H9 (cell line): ENCODE measurements at regions not wholly inside any gene's neighbourhood (a gene's known extent, or its start where the extent isn't known, plus 50 kb on each side); places are given as distances from the start of the nearest gene placed in this dataset.

Source experiments
- DNase-seq: peaks from one replicate; pipeline ENCODE4 v3.0.0-alpha.2; 2017
- H2AFZ ChIP-seq: one replicate; pipeline ENCODE4 v1.6.1; 2013; ENCODE audit warnings: mild to moderate bottlenecking, low read length, control low read depth, moderate library complexity
- H2AK5ac ChIP-seq: 2 replicates; pipeline ENCODE4 v1.6.1; 2013; ENCODE audit warnings: low read length, control low read depth, mixed read lengths; ENCODE audit not compliant: insufficient read length
- H2BK120ac ChIP-seq: one replicate; pipeline ENCODE4 v1.6.1; 2013; ENCODE audit warnings: low read depth, mild to moderate bottlenecking, low read length, control low read depth, inconsistent platforms; ENCODE audit not compliant: poor library complexity, severe bottlenecking
- H2BK12ac ChIP-seq: 2 replicates; pipeline ENCODE4 v1.6.1; 2013; ENCODE audit warnings: low read length, control low read depth, mixed read lengths, low read depth; ENCODE audit not compliant: insufficient read length
- H2BK15ac ChIP-seq: 2 replicates; pipeline ENCODE4 v1.6.1; 2013; ENCODE audit warnings: low read depth, low read length, control low read depth
- H2BK20ac ChIP-seq: one replicate; pipeline ENCODE4 v1.6.1; 2013; ENCODE audit warnings: low read depth, mild to moderate bottlenecking, low read length, control low read depth, inconsistent platforms; ENCODE audit not compliant: poor library complexity, severe bottlenecking
- H2BK5ac ChIP-seq: 2 replicates; pipeline ENCODE4 v1.6.1; 2013; ENCODE audit warnings: low read length, control low read depth, mixed read lengths; ENCODE audit not compliant: insufficient read length
- H3K14ac ChIP-seq: 2 replicates; pipeline ENCODE4 v1.6.1; 2013; ENCODE audit warnings: low read length, control low read depth; ENCODE audit not compliant: insufficient read depth
- H3K18ac ChIP-seq: 2 replicates; pipeline ENCODE4 v1.6.1; 2013; ENCODE audit warnings: low read depth, mild to moderate bottlenecking, mixed read lengths, low read length, control low read depth; ENCODE audit not compliant: insufficient read length
- H3K23ac ChIP-seq: 2 replicates; pipeline ENCODE4 v1.6.1; 2013; ENCODE audit warnings: low read length, control low read depth, mixed read lengths, low read depth; ENCODE audit not compliant: insufficient read length
- H3K23me2 ChIP-seq: 2 replicates; pipeline ENCODE4 v1.6.1; 2013; ENCODE audit warnings: low read depth, mild to moderate bottlenecking, mixed read lengths, low read length, control low read depth; ENCODE audit not compliant: insufficient read length, poor library complexity, severe bottlenecking
- H3K27ac ChIP-seq: 2 replicates; pipeline ENCODE4 v1.5.1; 2013; ENCODE audit warnings: low read length, control low read depth, mixed read lengths, low read depth; ENCODE audit not compliant: insufficient read length
- H3K27me3 ChIP-seq: 2 replicates; pipeline ENCODE4 v1.6.1; 2013; ENCODE audit warnings: low read length, control low read depth, inconsistent platforms; ENCODE audit not compliant: insufficient read depth
- H3K4ac ChIP-seq: 2 replicates; pipeline ENCODE4 v1.6.1; 2013; ENCODE audit warnings: low read depth, mild to moderate bottlenecking, control low read depth, inconsistent platforms, low read length, moderate library complexity
- H3K4me1 ChIP-seq: 2 replicates; pipeline ENCODE4 v1.6.1; 2013; ENCODE audit warnings: low read length, control low read depth, inconsistent platforms; ENCODE audit not compliant: insufficient read depth
- H3K4me2 ChIP-seq: 2 replicates; pipeline ENCODE4 v1.6.1; 2013; ENCODE audit warnings: low read length, control low read depth, mixed read lengths; ENCODE audit not compliant: insufficient read length, insufficient read depth
- H3K56ac ChIP-seq: 2 replicates; pipeline ENCODE4 v1.6.1; 2013; ENCODE audit warnings: low read depth, mild to moderate bottlenecking, mixed read lengths, low read length, control low read depth; ENCODE audit not compliant: insufficient read length
- H3K79me1 ChIP-seq: 2 replicates; pipeline ENCODE4 v1.6.1; 2013; ENCODE audit warnings: low read depth, mild to moderate bottlenecking, moderate library complexity, low read length, control low read depth, inconsistent platforms; ENCODE audit not compliant: insufficient read depth, poor library complexity, severe bottlenecking
- H3K79me2 ChIP-seq: 2 replicates; pipeline ENCODE4 v1.6.1; 2013; ENCODE audit warnings: low read length, control low read depth, inconsistent platforms; ENCODE audit not compliant: insufficient read depth
- H3K9ac ChIP-seq: 2 replicates; pipeline ENCODE4 v1.6.1; 2013; ENCODE audit warnings: low read length, control low read depth, mixed read lengths; ENCODE audit not compliant: insufficient read length; ENCODE audit errors: extremely low read depth
- H3K9me3 ChIP-seq: one replicate; pipeline ENCODE4 v1.6.1; 2013; ENCODE audit warnings: low read depth, low read length, inconsistent platforms; ENCODE audit not compliant: control insufficient read depth
- H3T11ph ChIP-seq: one replicate; pipeline ENCODE4 v1.6.1; 2013; ENCODE audit warnings: mild to moderate bottlenecking, low read length, control low read depth, inconsistent platforms
- H4K20me1 ChIP-seq: one replicate; pipeline ENCODE4 v1.6.1; 2013; ENCODE audit not compliant: control insufficient read depth, insufficient read length, insufficient read depth
- H4K5ac ChIP-seq: 2 replicates; pipeline ENCODE4 v1.6.1; 2013; ENCODE audit warnings: low read depth, mild to moderate bottlenecking, mixed read lengths, low read length, control low read depth; ENCODE audit not compliant: insufficient read length
- H4K8ac ChIP-seq: replicated peaks from 2 replicates; pipeline ENCODE4 v1.6.1; 2013; ENCODE audit warnings: low read length, control low read depth, mixed read lengths, low read depth; ENCODE audit not compliant: insufficient read length
- H4K91ac ChIP-seq: 2 replicates; pipeline ENCODE4 v1.6.1; 2013; ENCODE audit warnings: low read depth, mild to moderate bottlenecking, moderate library complexity, mixed read lengths, low read length, control low read depth; ENCODE audit not compliant: insufficient read length
- H3K27ac Mint-ChIP-seq, 3 experiments: 2 replicates in 2 of 3; 3 replicates in 1 of 3; pipeline ENCODE4 v1.8.0; 2020 to 2021; ENCODE audit warnings: mixed read lengths in 3 of 3, mild to moderate bottlenecking in 1 of 3, moderate library complexity in 1 of 3
- H3K27me3 Mint-ChIP-seq: 2 replicates; pipeline ENCODE4 v1.8.0; 2021; ENCODE audit warnings: low read depth, mild to moderate bottlenecking, moderate library complexity, mixed read lengths
- H3K36me3 Mint-ChIP-seq, 3 experiments: 2 replicates in 2 of 3; 3 replicates in 1 of 3; pipeline ENCODE4 v1.8.0; 2020 to 2021; ENCODE audit warnings: low read depth in 3 of 3, mixed read lengths in 3 of 3; ENCODE audit not compliant: insufficient read depth in 1 of 3
- H3K4me1 Mint-ChIP-seq, 2 experiments: 2 replicates each; pipeline ENCODE4 v1.8.0; 2020; ENCODE audit warnings: mixed read lengths in 2 of 2
- H3K4me3 Mint-ChIP-seq, 2 experiments: 2 replicates in 1 of 2; 3 replicates in 1 of 2; pipeline ENCODE4 v1.8.0; 2020 to 2021; ENCODE audit warnings: mild to moderate bottlenecking in 2 of 2, mixed read lengths in 2 of 2, moderate library complexity in 1 of 2
- H3K9me3 Mint-ChIP-seq, 2 experiments: 2 replicates in 1 of 2; 3 replicates in 1 of 2; pipeline ENCODE4 v1.8.0; 2020; ENCODE audit warnings: mild to moderate bottlenecking in 2 of 2, mixed read lengths in 2 of 2, moderate library complexity in 1 of 2
- WGBS: extraction: QIAGEN DNeasy Blood & Tissue Kit; methylation state at CpG from one replicate; pipeline ENCODE4 v1.1.7; 2013; ENCODE audit warnings: missing lambda C conversion rate, low lambda C conversion rate, mixed read lengths; ENCODE audit not compliant: insufficient read length; ENCODE audit errors: extremely low coverage; 5-methylcytosine and 5-hydroxymethylcytosine counted together
- TF ChIP-seq, protein P1 (sequence below): fragments of 200-600 bp; sonication (generic); conservative IDR thresholded peaks from 3 replicates; pipeline ENCODE4 v1.8.0; 2021; ENCODE audit warnings: antibody characterized with exemption, mild to moderate bottlenecking

DNA sequence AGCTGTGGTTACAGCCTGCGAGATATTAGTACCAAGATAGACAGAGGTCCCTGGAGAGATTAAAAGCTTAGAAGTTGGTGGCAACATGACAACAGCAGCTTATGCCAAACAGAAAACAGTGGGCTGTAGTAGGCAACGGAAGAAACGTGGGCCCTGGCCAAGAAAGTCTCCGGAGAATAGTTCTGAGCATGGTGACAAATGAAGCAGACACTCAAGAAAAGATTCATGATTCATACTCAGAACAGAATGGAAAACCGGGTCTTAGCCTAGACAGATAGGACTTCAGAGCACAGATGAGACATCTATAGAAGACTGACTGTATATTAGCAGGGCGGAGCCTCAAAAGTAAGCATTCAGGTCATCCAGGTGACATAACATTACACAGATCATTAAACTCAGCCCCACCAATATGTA, 727.4 kb downstream of the ETS1 start:
- Histone ChIP-seq H2BK20ac (no peak overlapping the region), H4K8ac (no peak overlapping the region), H3K4me2 (no peak overlapping the region), H3T11ph (no peak overlapping the region), H3K9ac (no peak overlapping the region), H3K14ac (no peak overlapping the region), H3K79me1 (no peaks in the 10 kb centered on the region), H2BK15ac (no peak overlapping the region), H2BK12ac (no peak overlapping the region), H3K56ac (no peak overlapping the region), H3K27me3 (no peaks in the 10 kb centered on the region), H3K27ac (no peak overlapping the region), H3K9me3 (no peaks in the 10 kb centered on the region), H3K79me2 (no peaks in the 10 kb centered on the region), H2AFZ (no peak overlapping the region), H4K5ac (no peak overlapping the region), H4K91ac (no peak overlapping the region), H3K18ac (no peak overlapping the region), H3K4ac (no peak overlapping the region), H3K23ac (no peak overlapping the region), H2BK120ac (no peak overlapping the region), H3K4me1 (no peaks in the 10 kb centered on the region), H3K23me2 (no peaks in the 10 kb centered on the region), H2BK5ac (no peak overlapping the region), H2AK5ac (no peak overlapping the region), H4K20me1 (no peaks in the 10 kb centered on the region)
- H3K27ac Mint-ChIP-seq, result no peak overlapping the region
- no peaks in the 10 kb centered on the region for H3K36me3 Mint-ChIP-seq
- H3K4me1 Mint-ChIP-seq, result no peaks in the 10 kb centered on the region
- H3K4me3 Mint-ChIP-seq, result no peak overlapping the region
- no peaks in the 10 kb centered on the region; the same call in 1 of the 2 replicates for H3K27me3 Mint-ChIP-seq
- no peaks in the 10 kb centered on the region for H3K9me3 Mint-ChIP-seq
- WGBS, result no CpG with 5 or more reads among the region's 6 CpGs
- TF ChIP-seq, protein P1, sequence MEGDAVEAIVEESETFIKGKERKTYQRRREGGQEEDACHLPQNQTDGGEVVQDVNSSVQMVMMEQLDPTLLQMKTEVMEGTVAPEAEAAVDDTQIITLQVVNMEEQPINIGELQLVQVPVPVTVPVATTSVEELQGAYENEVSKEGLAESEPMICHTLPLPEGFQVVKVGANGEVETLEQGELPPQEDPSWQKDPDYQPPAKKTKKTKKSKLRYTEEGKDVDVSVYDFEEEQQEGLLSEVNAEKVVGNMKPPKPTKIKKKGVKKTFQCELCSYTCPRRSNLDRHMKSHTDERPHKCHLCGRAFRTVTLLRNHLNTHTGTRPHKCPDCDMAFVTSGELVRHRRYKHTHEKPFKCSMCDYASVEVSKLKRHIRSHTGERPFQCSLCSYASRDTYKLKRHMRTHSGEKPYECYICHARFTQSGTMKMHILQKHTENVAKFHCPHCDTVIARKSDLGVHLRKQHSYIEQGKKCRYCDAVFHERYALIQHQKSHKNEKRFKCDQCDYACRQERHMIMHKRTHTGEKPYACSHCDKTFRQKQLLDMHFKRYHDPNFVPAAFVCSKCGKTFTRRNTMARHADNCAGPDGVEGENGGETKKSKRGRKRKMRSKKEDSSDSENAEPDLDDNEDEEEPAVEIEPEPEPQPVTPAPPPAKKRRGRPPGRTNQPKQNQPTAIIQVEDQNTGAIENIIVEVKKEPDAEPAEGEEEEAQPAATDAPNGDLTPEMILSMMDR, result no peak
- DNase-seq, result no peak
